GM12892 (cell line): ENCODE measurements at regions not wholly inside any gene's neighbourhood (a gene's known extent, or its start where the extent isn't known, plus 50 kb on each side); places are given as distances from the start of the nearest gene placed in this dataset.

ENCODE experiments used
- POLR2A ChIP-seq: IDR thresholded peaks from 2 replicates; pipeline ENCODE4 v1.6.1; 2011; ENCODE audit warnings: low read depth, low read length, control low read depth
- POLR2AphosphoS5 ChIP-seq: IDR thresholded peaks from 2 replicates; pipeline ENCODE4 v1.6.1; 2011; ENCODE audit warnings: low read depth, low read length, control low read depth

GRCh38 chr12:126569706-126570105 is 1504.5 kb downstream of the AACS start:
- TF ChIP-seq POLR2AphosphoS5 (no peak), POLR2A (no peak)
